Smooth muscle cell (in vitro differentiated cells): ENCODE measurements at regions not wholly inside any gene's neighbourhood (a gene's known extent, or its start where the extent isn't known, plus 50 kb on each side); places are given as distances from the start of the nearest gene placed in this dataset.

Experiments used
- DNase-seq: peaks from one replicate; lab custom pipeline; 2025; ENCODE audit not compliant: unreplicated experiment; lab: John Stamatoyannopoulos, UW
- H2AFZ ChIP-seq: fragments of 200-600 bp; sonication (generic); 2 replicates; pipeline ENCODE4 v1.6.0; 2016; ENCODE audit warnings: antibody characterized with exemption, low read depth, mild to moderate bottlenecking
- H3F3A ChIP-seq: fragments of 200-600 bp; sonication (generic); 2 replicates; pipeline ENCODE4 v1.6.0; 2017; ENCODE audit warnings: antibody characterized with exemption, low read depth
- H3K27ac ChIP-seq: fragments of 200-600 bp; sonication (generic); 2 replicates; pipeline ENCODE4 v1.5.1; 2016; ENCODE audit warnings: low read depth, mild to moderate bottlenecking
- H3K27me3 ChIP-seq: fragments of 200-600 bp; sonication (generic); 2 replicates; pipeline ENCODE4 v1.6.1; 2016; ENCODE audit warnings: low read depth, mild to moderate bottlenecking
- H3K36me3 ChIP-seq: fragments of 200-600 bp; sonication (generic); 2 replicates; pipeline ENCODE4 v1.5.1; 2016; ENCODE audit warnings: low read depth
- H3K4me1 ChIP-seq: fragments of 200-600 bp; sonication (generic); 2 replicates; pipeline ENCODE4 v1.5.1; 2016; ENCODE audit warnings: low read depth
- H3K4me2 ChIP-seq: fragments of 200-600 bp; sonication (generic); 2 replicates; pipeline ENCODE4 v1.6.0; 2016; ENCODE audit warnings: mild to moderate bottlenecking
- H3K4me3 ChIP-seq: fragments of 200-600 bp; sonication (generic); 2 replicates; pipeline ENCODE4 v1.5.1; 2016; ENCODE audit warnings: mild to moderate bottlenecking
- H3K79me2 ChIP-seq: fragments of 200-600 bp; sonication (generic); 2 replicates; pipeline ENCODE4 v1.6.0; 2016; ENCODE audit warnings: low read depth, mild to moderate bottlenecking
- H3K9ac ChIP-seq: fragments of 200-600 bp; sonication (generic); 2 replicates; pipeline ENCODE4 v1.6.0; 2016; ENCODE audit warnings: low read depth
- H3K9me3 ChIP-seq: fragments of 200-600 bp; sonication (generic); replicated peaks from 2 replicates; pipeline ENCODE4 v1.5.1; 2016; ENCODE audit warnings: low read depth
- H4K20me1 ChIP-seq: fragments of 200-600 bp; sonication (generic); 2 replicates; pipeline ENCODE4 v1.6.0; 2016; ENCODE audit warnings: low read depth
- CTCF ChIP-seq: fragments of 200-600 bp; sonication (generic); IDR thresholded peaks from 2 replicates; pipeline ENCODE4 v1.5.1; 2017; ENCODE audit warnings: borderline replicate concordance, mild to moderate bottlenecking, antibody characterized with exemption; ENCODE audit not compliant: insufficient read depth, poor library complexity, severe bottlenecking
- WGBS: methylation state at CpG from one replicate; pipeline ENCODE4 v1.1.7; 2016; ENCODE audit warnings: low lambda C conversion rate; 5-methylcytosine and 5-hydroxymethylcytosine counted together

GRCh38 chr2:16313235-16313975, 352.2 kb downstream of the CYRIA start:
- Histone ChIP-seq H3F3A (no peaks in the 10 kb centered on the region), H3K4me1 (peaks cover 3% of the 10 kb centered on the region), H3K9ac (no peak overlapping the region), H3K9me3 (no peaks in the 10 kb centered on the region), H2AFZ (no peak overlapping the region), H3K4me2 (no peak overlapping the region), H3K27ac (no peak overlapping the region), H3K36me3 (no peaks in the 10 kb centered on the region), H3K4me3 (no peak overlapping the region), H3K79me2 (no peaks in the 10 kb centered on the region), H4K20me1 (no peaks in the 10 kb centered on the region), H3K27me3 (no peaks in the 10 kb centered on the region)
- no peak for TF ChIP-seq CTCF
- 91% methylated on average over 9 of the region's 9 CpGs for WGBS
- no peak for DNase-seq

- 82% methylated on average over 2 of the region's 2 CpGs for WGBS
- Histone ChIP-seq H3K27me3 (no peaks in the 10 kb centered on the region), H3K27ac (no peak overlapping the region), H3K4me1 (no peaks in the 10 kb centered on the region), H4K20me1 (no peaks in the 10 kb centered on the region), H3K36me3 (no peaks in the 10 kb centered on the region), H3F3A (no peaks in the 10 kb centered on the region), H3K79me2 (no peaks in the 10 kb centered on the region), H3K9ac (no peak overlapping the region), H3K9me3 (no peaks in the 10 kb centered on the region), H2AFZ (no peak overlapping the region), H3K4me2 (no peak overlapping the region), H3K4me3 (no peak overlapping the region)
- DNase-seq: no peak
- no peak for TF ChIP-seq CTCF
Measured at GRCh38 chr2:16312771-16313170, 352.9 kb downstream of the CYRIA start.

- Histone ChIP-seq H3K9me3 (no peaks in the 10 kb centered on the region), H3K79me2 (no peaks in the 10 kb centered on the region), H3F3A (no peaks in the 10 kb centered on the region), H3K9ac (no peak overlapping the region), H4K20me1 (no peaks in the 10 kb centered on the region), H2AFZ (no peak overlapping the region), H3K4me2 (no peak overlapping the region), H3K27ac (no peak overlapping the region), H3K36me3 (no peaks in the 10 kb centered on the region), H3K4me3 (no peak overlapping the region), H3K4me1 (no peaks in the 10 kb centered on the region), H3K27me3 (peaks cover 5% of the 10 kb centered on the region)
- no peak for TF ChIP-seq CTCF
- WGBS: 87% methylated on average over 8 of the region's 8 CpGs
- DNase-seq: no peak
Measured at GRCh38 chr2:16311521-16312440, 353.9 kb downstream of the CYRIA start.
